Smooth muscle cell (in vitro differentiated cells): ENCODE measurements at regions not wholly inside any gene's neighbourhood (a gene's known extent, or its start where the extent isn't known, plus 50 kb on each side); places are given as distances from the start of the nearest gene placed in this dataset.

Experiments used
- DNase-seq: peaks from one replicate; lab custom pipeline; 2025; ENCODE audit not compliant: unreplicated experiment; lab: John Stamatoyannopoulos, UW
- H2AFZ ChIP-seq: fragments of 200-600 bp; sonication (generic); 2 replicates; pipeline ENCODE4 v1.6.0; 2016; ENCODE audit warnings: antibody characterized with exemption, low read depth, mild to moderate bottlenecking
- H3F3A ChIP-seq: fragments of 200-600 bp; sonication (generic); 2 replicates; pipeline ENCODE4 v1.6.0; 2017; ENCODE audit warnings: antibody characterized with exemption, low read depth
- H3K27ac ChIP-seq: fragments of 200-600 bp; sonication (generic); 2 replicates; pipeline ENCODE4 v1.5.1; 2016; ENCODE audit warnings: low read depth, mild to moderate bottlenecking
- H3K27me3 ChIP-seq: fragments of 200-600 bp; sonication (generic); 2 replicates; pipeline ENCODE4 v1.6.1; 2016; ENCODE audit warnings: low read depth, mild to moderate bottlenecking
- H3K36me3 ChIP-seq: fragments of 200-600 bp; sonication (generic); 2 replicates; pipeline ENCODE4 v1.5.1; 2016; ENCODE audit warnings: low read depth
- H3K4me1 ChIP-seq: fragments of 200-600 bp; sonication (generic); 2 replicates; pipeline ENCODE4 v1.5.1; 2016; ENCODE audit warnings: low read depth
- H3K4me2 ChIP-seq: fragments of 200-600 bp; sonication (generic); 2 replicates; pipeline ENCODE4 v1.6.0; 2016; ENCODE audit warnings: mild to moderate bottlenecking
- H3K4me3 ChIP-seq: fragments of 200-600 bp; sonication (generic); 2 replicates; pipeline ENCODE4 v1.5.1; 2016; ENCODE audit warnings: mild to moderate bottlenecking
- H3K79me2 ChIP-seq: fragments of 200-600 bp; sonication (generic); 2 replicates; pipeline ENCODE4 v1.6.0; 2016; ENCODE audit warnings: low read depth, mild to moderate bottlenecking
- H3K9ac ChIP-seq: fragments of 200-600 bp; sonication (generic); 2 replicates; pipeline ENCODE4 v1.6.0; 2016; ENCODE audit warnings: low read depth
- H3K9me3 ChIP-seq: fragments of 200-600 bp; sonication (generic); replicated peaks from 2 replicates; pipeline ENCODE4 v1.5.1; 2016; ENCODE audit warnings: low read depth
- H4K20me1 ChIP-seq: fragments of 200-600 bp; sonication (generic); 2 replicates; pipeline ENCODE4 v1.6.0; 2016; ENCODE audit warnings: low read depth
- WGBS: methylation state at CpG from one replicate; pipeline ENCODE4 v1.1.7; 2016; ENCODE audit warnings: low lambda C conversion rate; 5-methylcytosine and 5-hydroxymethylcytosine counted together
- TF ChIP-seq, protein P1 (sequence below): fragments of 200-600 bp; sonication (generic); IDR thresholded peaks from 2 replicates; pipeline ENCODE4 v1.5.1; 2017; ENCODE audit warnings: borderline replicate concordance, mild to moderate bottlenecking, antibody characterized with exemption; ENCODE audit not compliant: insufficient read depth, poor library complexity, severe bottlenecking

DNA sequence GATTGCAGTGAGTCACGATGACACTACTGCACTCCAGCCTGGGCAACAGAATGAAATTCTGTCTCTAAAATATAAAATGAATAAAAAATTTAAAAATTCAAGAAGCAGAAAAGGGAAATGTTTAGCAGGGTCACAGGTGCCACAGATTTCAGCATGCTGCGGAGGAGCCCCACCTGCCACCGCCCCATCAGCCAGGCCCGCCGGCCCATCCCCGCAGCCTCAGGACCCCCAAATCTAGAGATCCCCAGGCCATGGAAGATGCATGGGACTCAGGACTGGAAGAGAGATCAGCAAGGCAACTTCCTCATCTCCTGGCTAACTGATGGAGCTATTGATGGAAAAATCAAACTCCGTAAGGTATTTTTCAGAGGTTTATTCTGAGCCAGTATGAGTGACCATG lies 208.2 kb downstream of the UQCRFS1 start:
- TF ChIP-seq, protein P1, sequence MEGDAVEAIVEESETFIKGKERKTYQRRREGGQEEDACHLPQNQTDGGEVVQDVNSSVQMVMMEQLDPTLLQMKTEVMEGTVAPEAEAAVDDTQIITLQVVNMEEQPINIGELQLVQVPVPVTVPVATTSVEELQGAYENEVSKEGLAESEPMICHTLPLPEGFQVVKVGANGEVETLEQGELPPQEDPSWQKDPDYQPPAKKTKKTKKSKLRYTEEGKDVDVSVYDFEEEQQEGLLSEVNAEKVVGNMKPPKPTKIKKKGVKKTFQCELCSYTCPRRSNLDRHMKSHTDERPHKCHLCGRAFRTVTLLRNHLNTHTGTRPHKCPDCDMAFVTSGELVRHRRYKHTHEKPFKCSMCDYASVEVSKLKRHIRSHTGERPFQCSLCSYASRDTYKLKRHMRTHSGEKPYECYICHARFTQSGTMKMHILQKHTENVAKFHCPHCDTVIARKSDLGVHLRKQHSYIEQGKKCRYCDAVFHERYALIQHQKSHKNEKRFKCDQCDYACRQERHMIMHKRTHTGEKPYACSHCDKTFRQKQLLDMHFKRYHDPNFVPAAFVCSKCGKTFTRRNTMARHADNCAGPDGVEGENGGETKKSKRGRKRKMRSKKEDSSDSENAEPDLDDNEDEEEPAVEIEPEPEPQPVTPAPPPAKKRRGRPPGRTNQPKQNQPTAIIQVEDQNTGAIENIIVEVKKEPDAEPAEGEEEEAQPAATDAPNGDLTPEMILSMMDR: no peak
- Histone ChIP-seq H3K4me3 (no peak overlapping the region), H3K36me3 (no peaks in the 10 kb centered on the region), H3K9me3 (no peaks in the 10 kb centered on the region), H2AFZ (no peak overlapping the region), H3K4me1 (peaks cover 12% of the 10 kb centered on the region), H3K79me2 (no peaks in the 10 kb centered on the region), H3F3A (no peaks in the 10 kb centered on the region), H3K27me3 (no peaks in the 10 kb centered on the region), H3K9ac (no peak overlapping the region), H3K27ac (no peak overlapping the region), H4K20me1 (no peaks in the 10 kb centered on the region), H3K4me2 (no peak overlapping the region)
- no peak for DNase-seq
- 97% methylated on average over 7 of the region's 7 CpGs for WGBS

DNA sequence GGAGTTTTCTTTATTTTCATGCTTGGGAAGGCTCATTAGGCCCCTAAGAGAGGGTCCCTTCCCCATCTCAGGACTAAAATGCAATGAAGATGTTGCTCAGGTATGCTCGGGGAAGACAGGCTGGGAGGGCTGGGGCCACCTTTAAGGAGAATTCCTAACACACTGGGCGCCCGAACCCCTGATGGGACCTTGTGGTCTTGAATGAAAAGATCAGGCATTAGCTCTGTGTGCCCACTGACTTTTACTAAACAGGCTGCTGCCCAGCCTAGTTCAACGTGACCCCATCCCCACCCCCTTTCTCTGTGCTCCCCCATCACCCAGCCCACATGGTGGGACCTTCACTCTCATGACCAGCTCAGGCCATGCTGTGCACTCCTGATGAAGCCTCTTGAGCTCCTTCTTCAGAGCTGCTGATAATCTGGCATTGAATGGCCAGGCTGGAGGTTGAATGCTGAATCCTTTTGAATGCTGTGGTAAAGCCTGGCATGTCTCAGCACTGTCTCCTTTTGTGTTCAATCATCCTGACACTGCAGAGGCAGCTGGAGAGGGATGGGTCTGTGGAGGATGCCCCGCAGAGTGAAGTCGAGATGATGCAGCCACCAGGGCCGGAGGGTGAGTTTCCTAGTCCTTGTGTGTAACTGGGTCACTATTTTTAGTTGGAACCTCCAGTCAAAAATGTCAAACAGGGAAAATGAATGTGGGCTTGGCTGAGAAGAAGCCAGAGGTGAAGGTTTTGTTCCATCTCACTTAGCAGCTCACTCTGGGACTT lies 209.1 kb downstream of the UQCRFS1 start:
- no peak overlapping the region for H3K27ac ChIP-seq
- TF ChIP-seq, protein P1: no peak
- H3K79me2 ChIP-seq: no peaks in the 10 kb centered on the region
- DNase-seq: no peak
- H3K4me2 ChIP-seq: no peak overlapping the region
- no peaks in the 10 kb centered on the region for H4K20me1 ChIP-seq
- H3F3A ChIP-seq: no peaks in the 10 kb centered on the region
- no peaks in the 10 kb centered on the region for H3K36me3 ChIP-seq
- H3K27me3 ChIP-seq: no peaks in the 10 kb centered on the region
- no peak overlapping the region for H3K9ac ChIP-seq
- WGBS: 90% methylated on average over 7 of the region's 7 CpGs
- H3K4me3 ChIP-seq: no peak overlapping the region
- no peak overlapping the region for H2AFZ ChIP-seq
- no peaks in the 10 kb centered on the region for H3K9me3 ChIP-seq
- peaks cover 12% of the 10 kb centered on the region for H3K4me1 ChIP-seq

DNA sequence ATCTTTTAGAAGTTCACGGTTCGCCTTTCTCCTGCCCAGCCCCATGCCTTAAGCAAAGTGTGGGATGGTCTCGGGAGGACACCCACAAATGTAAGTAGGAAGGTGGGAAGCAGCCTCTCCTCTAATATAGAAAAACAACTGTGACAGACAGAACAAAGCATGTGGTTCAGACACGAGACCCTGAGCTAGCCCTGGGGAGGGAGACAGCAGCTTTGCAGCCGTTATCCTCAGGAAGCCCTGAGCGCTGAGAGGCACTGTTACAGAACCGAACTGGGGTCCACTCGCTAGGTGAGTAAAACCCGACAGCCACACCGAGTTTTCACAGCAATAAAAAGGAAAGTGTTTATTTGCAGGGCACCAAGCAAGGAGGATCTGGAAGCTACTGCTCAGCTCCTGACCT lies 210.6 kb downstream of the UQCRFS1 start:
- H3K4me2 ChIP-seq: no peak overlapping the region
- TF ChIP-seq, protein P1: no peak
- no peaks in the 10 kb centered on the region for H3K36me3 ChIP-seq
- DNase-seq: no peak
- no peaks in the 10 kb centered on the region for H3K9me3 ChIP-seq
- H3K79me2 ChIP-seq: no peaks in the 10 kb centered on the region
- H2AFZ ChIP-seq: no peak overlapping the region
- H3K4me3 ChIP-seq: no peak overlapping the region
- H3K9ac ChIP-seq: no peak overlapping the region
- H3K27ac ChIP-seq: no peak overlapping the region
- no peaks in the 10 kb centered on the region for H4K20me1 ChIP-seq
- H3K27me3 ChIP-seq: no peaks in the 10 kb centered on the region
- H3F3A ChIP-seq: no peaks in the 10 kb centered on the region
- H3K4me1 ChIP-seq: peaks cover 12% of the 10 kb centered on the region
- 79% methylated on average over 10 of the region's 10 CpGs for WGBS

DNA sequence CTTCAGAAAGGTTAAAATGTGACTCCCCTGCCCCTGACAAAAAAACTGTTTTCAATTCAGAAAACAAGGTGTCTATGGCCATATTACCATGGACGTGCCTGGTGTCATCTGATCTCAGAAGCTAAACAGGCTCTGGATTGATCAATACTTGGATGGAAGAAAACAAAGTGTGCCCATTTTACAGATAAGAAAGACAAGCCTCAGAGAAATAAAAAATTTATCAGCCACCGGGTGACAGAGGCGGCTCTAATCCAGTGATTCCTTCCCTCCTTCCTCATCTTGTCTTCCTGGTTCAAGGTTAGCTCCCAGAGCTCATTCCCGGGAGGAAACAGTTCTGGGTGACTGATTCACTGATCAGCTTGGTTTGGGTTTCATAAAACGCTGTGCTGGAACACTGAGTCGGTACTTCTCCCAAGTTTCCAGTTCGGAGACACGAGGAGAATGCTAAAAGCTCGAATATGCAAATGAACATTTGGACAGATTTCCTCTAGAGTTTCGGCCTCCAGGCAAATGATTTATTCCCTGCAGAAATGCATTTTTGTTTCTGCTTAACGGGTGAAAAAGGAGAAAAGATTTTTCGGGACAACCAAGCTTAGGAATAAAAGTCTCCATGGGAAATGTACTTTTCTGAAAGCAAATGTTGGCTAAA lies 211.2 kb downstream of the UQCRFS1 start:
- no peak overlapping the region for H2AFZ ChIP-seq
- WGBS: 67% methylated on average over 12 of the region's 12 CpGs

More for the DNA sequence above, 211.2 kb downstream of the UQCRFS1 start:
- Histone ChIP-seq H3K27ac (no peak overlapping the region), H3K4me1 (peaks cover 12% of the 10 kb centered on the region), H3F3A (no peaks in the 10 kb centered on the region), H3K36me3 (no peaks in the 10 kb centered on the region), H3K9ac (no peak overlapping the region), H3K79me2 (no peaks in the 10 kb centered on the region), H3K27me3 (no peaks in the 10 kb centered on the region), H3K4me2 (no peak overlapping the region), H3K4me3 (no peak overlapping the region), H4K20me1 (no peaks in the 10 kb centered on the region), H3K9me3 (no peaks in the 10 kb centered on the region)
- TF ChIP-seq, protein P1: no peak
- no peak for DNase-seq
